Uterus (tissue), 3 donors: ENCODE measurements at regions not wholly inside any gene's neighbourhood (a gene's known extent, or its start where the extent isn't known, plus 50 kb on each side); places are given as distances from the start of the nearest gene placed in this dataset.
A peak's percentile ranks its signal among the peaks of the same experiment; 100 is the strongest.

Experiments used
- DNase-seq, 2 donors: peaks; one replicate each; pipeline ENCODE4 v3.0.0-alpha.2; 2019 to 2020
- H3K27ac ChIP-seq, 2 donors: fragments of 200-600 bp; sonication (generic); 1 replicate in 1 of 2; 2 replicates in 1 of 2; pipeline ENCODE4 v1.5.1; 2016 to 2018
- H3K27me3 ChIP-seq, 2 donors: fragments of 200-600 bp; sonication (generic); one replicate each; pipeline ENCODE4 v1.5.1; 2018 to 2019; ENCODE audit warnings: control low read depth in 1 of 2
- H3K36me3 ChIP-seq, 2 donors: fragments of 200-600 bp; sonication (generic); one replicate each; pipeline ENCODE4 v1.5.1; 2019; ENCODE audit warnings: control low read depth in 1 of 2
- H3K4me1 ChIP-seq, 2 donors: fragments of 200-600 bp; sonication (generic); one replicate each; pipeline ENCODE4 v1.5.1; 2018 to 2019; ENCODE audit warnings: control low read depth in 1 of 2
- H3K4me3 ChIP-seq, 2 donors: fragments of 200-600 bp; sonication (generic); 1 replicate in 1 of 2; 2 replicates in 1 of 2; pipeline ENCODE4 v1.5.1; 2018 to 2019; ENCODE audit warnings: mild to moderate bottlenecking in 1 of 2
- H3K9me3 ChIP-seq, 2 donors: fragments of 200-600 bp; sonication (generic); one replicate each; pipeline ENCODE4 v1.5.1; 2019; ENCODE audit warnings: control low read depth in 1 of 2
- POLR2A ChIP-seq, 2 donors: fragments of 450-650 bp; IDR thresholded peaks; one replicate each; pipeline ENCODE4 v1.6.1; 2016; ENCODE audit warnings: antibody characterized with exemption in 2 of 2, mild to moderate bottlenecking in 1 of 2, moderate library complexity in 1 of 2
- intact Hi-C: fragments of 100-400 bp; cut with DNase I; formaldehyde crosslinking; loops from one replicate; pipeline ENCODE4 v1.15.1; 2023; ENCODE audit warnings: low total_unique reads
- TF ChIP-seq, protein P1 (sequence below), 4 experiments: fragments of 200-600 bp in 2 of 4; fragments of 450-650 bp in 2 of 4; sonication (generic) in 2 of 4; IDR thresholded peaks; one replicate each; pipeline ENCODE4 v1.5.1; 2016 to 2019; ENCODE audit warnings: antibody characterized with exemption in 4 of 4, mild to moderate bottlenecking in 2 of 4, moderate library complexity in 1 of 4
- donor health status: DM: yes; HTN: yes; CAD: no.

DNA sequence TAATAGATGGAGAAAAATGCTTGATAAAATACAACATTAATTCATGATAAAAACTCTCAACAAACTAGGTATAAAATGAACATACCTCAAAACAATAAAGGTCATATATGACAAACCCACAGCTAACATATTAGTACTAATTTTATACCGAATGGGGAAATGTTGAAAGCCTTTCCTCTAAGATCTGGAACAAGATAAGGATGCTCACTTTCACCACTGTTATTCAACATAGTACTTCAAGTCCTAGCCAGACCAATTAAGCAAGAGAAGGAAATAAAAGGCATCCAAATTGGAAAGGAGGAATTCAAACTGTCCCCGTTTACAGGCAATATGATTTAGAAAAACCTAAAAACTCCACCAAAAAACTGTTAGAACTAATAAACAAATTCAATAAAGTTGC, 61.5 kb upstream of the CTIF start:
- no peaks in the 10 kb centered on the region for H3K36me3 ChIP-seq
- H3K4me1 ChIP-seq, result no peaks in the 10 kb centered on the region
- H3K9me3 ChIP-seq, result no peaks in the 10 kb centered on the region
- H3K27ac ChIP-seq, result no peak overlapping the region
- TF ChIP-seq, protein P1, sequence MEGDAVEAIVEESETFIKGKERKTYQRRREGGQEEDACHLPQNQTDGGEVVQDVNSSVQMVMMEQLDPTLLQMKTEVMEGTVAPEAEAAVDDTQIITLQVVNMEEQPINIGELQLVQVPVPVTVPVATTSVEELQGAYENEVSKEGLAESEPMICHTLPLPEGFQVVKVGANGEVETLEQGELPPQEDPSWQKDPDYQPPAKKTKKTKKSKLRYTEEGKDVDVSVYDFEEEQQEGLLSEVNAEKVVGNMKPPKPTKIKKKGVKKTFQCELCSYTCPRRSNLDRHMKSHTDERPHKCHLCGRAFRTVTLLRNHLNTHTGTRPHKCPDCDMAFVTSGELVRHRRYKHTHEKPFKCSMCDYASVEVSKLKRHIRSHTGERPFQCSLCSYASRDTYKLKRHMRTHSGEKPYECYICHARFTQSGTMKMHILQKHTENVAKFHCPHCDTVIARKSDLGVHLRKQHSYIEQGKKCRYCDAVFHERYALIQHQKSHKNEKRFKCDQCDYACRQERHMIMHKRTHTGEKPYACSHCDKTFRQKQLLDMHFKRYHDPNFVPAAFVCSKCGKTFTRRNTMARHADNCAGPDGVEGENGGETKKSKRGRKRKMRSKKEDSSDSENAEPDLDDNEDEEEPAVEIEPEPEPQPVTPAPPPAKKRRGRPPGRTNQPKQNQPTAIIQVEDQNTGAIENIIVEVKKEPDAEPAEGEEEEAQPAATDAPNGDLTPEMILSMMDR (IDR thresholded peaks at IDR 0.05), result no peak
- no peak for TF ChIP-seq POLR2A (IDR thresholded peaks at IDR 0.05)
- intact Hi-C loops, result loop anchor here (2.0 kb wide), 1 partner anchor 187 kb away; no protein-coding TSS in a partner anchor
- H3K4me3 ChIP-seq, result no peak overlapping the region
- no peaks in the 10 kb centered on the region for H3K27me3 ChIP-seq
- DNase-seq, result no peak

DNA sequence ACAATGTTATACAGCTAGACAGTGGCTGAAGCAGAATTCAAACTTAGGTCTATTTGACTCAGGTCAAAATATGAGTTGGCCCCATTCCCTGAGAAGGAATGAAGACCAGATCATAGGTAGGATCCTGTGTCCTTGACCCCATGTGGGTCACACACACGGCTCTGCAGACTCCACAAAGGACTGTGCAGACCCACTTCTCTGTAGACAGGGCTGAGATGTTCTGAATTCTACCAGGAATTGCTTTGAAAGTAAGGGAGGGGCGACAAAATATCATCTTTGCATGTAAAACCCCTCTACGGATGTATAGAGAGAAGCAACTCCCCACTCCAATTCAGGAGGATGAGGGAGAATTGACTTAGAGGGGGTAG, 62.3 kb upstream of the CTIF start:
- Histone ChIP-seq H3K4me1 (no peaks in the 10 kb centered on the region), H3K27ac (no peak overlapping the region), H3K9me3 (no peaks in the 10 kb centered on the region), H3K27me3 (no peaks in the 10 kb centered on the region), H3K36me3 (no peaks in the 10 kb centered on the region), H3K4me3 (no peak overlapping the region)
- no peak for TF ChIP-seq POLR2A (IDR thresholded peaks at IDR 0.05)
- TF ChIP-seq, protein P1 (IDR thresholded peaks at IDR 0.05), result no peak
- DNase-seq, result no peak
- intact Hi-C loops, result loop anchor here (2.0 kb wide), 1 partner anchor 188 kb away; no protein-coding TSS in a partner anchor

DNA sequence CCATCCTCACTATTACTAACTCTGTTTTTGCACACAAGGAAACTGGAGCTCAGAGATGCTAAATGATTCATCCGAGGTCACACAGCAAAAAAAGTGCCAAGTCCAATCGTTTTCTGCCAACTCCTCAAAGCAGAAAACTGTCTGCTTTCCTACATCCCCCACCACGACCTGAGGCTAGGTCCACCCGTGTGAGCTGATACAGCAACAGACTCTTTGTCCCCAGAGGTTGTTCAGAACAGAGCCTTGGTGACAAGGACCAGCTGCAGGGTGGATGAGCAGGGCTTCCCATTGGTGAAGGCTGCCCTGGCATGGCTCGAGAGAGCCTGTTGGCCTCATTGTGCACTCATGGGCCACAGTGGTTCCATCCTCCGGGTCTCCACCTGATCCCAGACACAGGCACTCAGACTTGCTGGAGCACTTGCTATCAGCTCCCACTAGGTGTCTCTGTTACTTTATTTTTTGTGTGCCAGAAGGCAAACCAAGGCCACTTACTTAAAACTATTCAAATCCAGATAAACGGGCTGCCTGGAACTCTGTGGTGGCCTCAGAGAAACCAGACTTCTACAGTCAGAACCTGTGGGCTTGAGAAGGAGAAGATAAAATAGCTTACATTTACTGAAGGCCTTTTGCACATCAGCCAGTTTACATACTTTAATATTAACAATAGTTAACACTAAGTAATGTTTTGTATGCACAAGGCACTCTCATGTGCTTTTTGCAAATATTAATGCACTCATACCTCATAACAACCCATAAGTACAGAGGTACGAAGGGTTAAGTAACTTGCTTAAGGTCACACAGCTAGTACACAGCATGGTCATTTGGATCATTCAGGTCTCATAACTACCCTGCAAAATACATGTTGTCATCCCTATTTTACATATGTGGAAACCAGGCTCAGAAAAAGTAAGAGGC, 62.9 kb upstream of the CTIF start:
- Histone ChIP-seq H3K9me3 (no peaks in the 10 kb centered on the region), H3K27ac (no peak overlapping the region), H3K4me3 (no peak overlapping the region), H3K36me3 (no peaks in the 10 kb centered on the region), H3K4me1 (no peaks in the 10 kb centered on the region), H3K27me3 (no peaks in the 10 kb centered on the region)
- intact Hi-C loops, result loop anchor here (2.0 kb wide), 1 partner anchor 189 kb away; no protein-coding TSS in a partner anchor
- no peak for TF ChIP-seq POLR2A (IDR thresholded peaks at IDR 0.05)
- TF ChIP-seq, protein P1 (IDR thresholded peaks at IDR 0.05), result peak; percentile 75 to 85 (median 80)
- peak; percentile 44 for DNase-seq

DNA sequence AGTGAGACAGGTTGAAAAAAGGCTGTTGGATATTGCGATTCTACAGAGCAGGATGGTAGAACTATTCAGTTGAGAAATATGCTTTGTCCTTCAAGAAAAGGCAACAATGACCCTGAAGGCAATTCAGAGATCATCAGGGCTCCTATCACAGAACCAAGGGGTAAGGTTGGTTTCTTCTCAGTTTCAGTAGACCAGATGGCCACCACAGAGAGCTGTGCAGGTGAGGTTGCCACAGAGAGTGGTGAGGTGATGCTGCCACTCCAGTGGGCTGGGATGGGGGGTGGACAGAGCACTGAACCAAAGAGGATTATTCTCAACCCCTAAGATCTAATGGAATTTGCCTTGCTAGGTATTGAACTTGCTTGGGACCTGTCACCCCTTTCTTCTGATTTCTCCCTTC, 64.6 kb upstream of the ZBTB7C start:
- H3K9me3 ChIP-seq, result no peaks in the 10 kb centered on the region
- H3K36me3 ChIP-seq, result no peaks in the 10 kb centered on the region
- H3K27me3 ChIP-seq, result no peaks in the 10 kb centered on the region
- no peak overlapping the region for H3K27ac ChIP-seq
- intact Hi-C loops, result no loop called here
- TF ChIP-seq POLR2A (IDR thresholded peaks at IDR 0.05), result no peak
- TF ChIP-seq, protein P1 (IDR thresholded peaks at IDR 0.05), result no peak
- no peak for DNase-seq
- no peaks in the 10 kb centered on the region for H3K4me1 ChIP-seq
- H3K4me3 ChIP-seq, result no peak overlapping the region

DNA sequence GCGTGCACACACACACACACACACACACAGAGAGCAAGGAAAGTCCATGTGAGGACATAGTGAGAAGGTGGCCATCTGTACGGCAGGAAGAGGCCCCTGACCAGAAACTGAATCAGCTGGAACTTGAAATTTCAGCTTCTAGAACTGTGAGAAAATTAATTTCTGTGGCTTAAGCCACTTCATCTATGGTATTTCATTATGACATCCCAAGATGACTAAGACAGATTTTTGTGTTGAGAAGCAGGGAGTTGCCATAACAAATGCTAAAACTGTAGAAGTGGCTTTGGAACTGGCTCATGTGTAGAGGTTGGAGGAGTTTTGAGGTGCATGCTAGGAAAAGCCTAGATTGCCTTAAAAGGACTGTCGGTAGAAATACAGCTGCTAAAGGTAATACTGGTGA, 63.4 kb upstream of the ZBTB7C start:
- H3K4me1 ChIP-seq, result no peaks in the 10 kb centered on the region
- no peak for DNase-seq
- no peak overlapping the region for H3K27ac ChIP-seq
- TF ChIP-seq, protein P1 (IDR thresholded peaks at IDR 0.05), result no peak
- TF ChIP-seq POLR2A (IDR thresholded peaks at IDR 0.05), result no peak
- H3K4me3 ChIP-seq, result no peak overlapping the region
- H3K27me3 ChIP-seq, result no peaks in the 10 kb centered on the region
- H3K9me3 ChIP-seq, result no peaks in the 10 kb centered on the region
- intact Hi-C loops, result no loop called here
- no peaks in the 10 kb centered on the region for H3K36me3 ChIP-seq
